OCI-LY7 (cell line): ENCODE measurements at regions not wholly inside any gene's neighbourhood (a gene's known extent, or its start where the extent isn't known, plus 50 kb on each side); places are given as distances from the start of the nearest gene placed in this dataset.

Source experiments
- BruUV-seq: library from RNA; stranded (reverse); fragments of 400-500 nt; replicated peaks from 2 replicates; lab custom pipeline; 2021; lab: Mats Ljungman, UMichigan
- CTCF ChIA-PET: fragments of 300-600 bp; sonication (Branson Sonifier 250); formaldehyde crosslinking; loops from one replicate; lab custom pipeline; 2022; ENCODE audit warnings: antibody characterized with exemption; ENCODE audit not compliant: unreplicated experiment; lab: Charles Lee
- POLR2A ChIA-PET: fragments of 300-600 bp; sonication (Branson Sonifier 250); formaldehyde crosslinking; loops from one replicate; lab custom pipeline; 2022; ENCODE audit warnings: antibody characterized with exemption; lab: Charles Lee
- DNase-seq: peaks from one replicate; pipeline ENCODE4 v3.0.0-alpha.2; 2015; ENCODE audit warnings: low spot score
- H2AFZ ChIP-seq: fragments of 200-600 bp; sonication (generic), shearing (Covaris generic); 2 replicates; pipeline ENCODE4 v1.6.1; 2014; ENCODE audit warnings: mild to moderate bottlenecking, antibody characterized with exemption, low read length, moderate library complexity
- H3K27ac ChIP-seq: fragments of 200-600 bp; sonication (generic); 2 replicates; pipeline ENCODE4 v1.5.1; 2014; ENCODE audit warnings: mixed run types, low read depth, mild to moderate bottlenecking, moderate library complexity, low read length, inconsistent platforms; ENCODE audit not compliant: poor library complexity, severe bottlenecking
- H3K36me3 ChIP-seq: fragments of 200-600 bp; sonication (generic); 2 replicates; pipeline ENCODE4 v1.6.1; 2014; ENCODE audit warnings: mild to moderate bottlenecking, antibody characterized with exemption, low read length, moderate library complexity, mixed read lengths; ENCODE audit not compliant: insufficient read depth
- H3K4me1 ChIP-seq: fragments of 200-600 bp; sonication (generic); 2 replicates; pipeline ENCODE4 v1.5.1; 2014; ENCODE audit warnings: mild to moderate bottlenecking, low read length; ENCODE audit not compliant: insufficient read depth, poor library complexity, severe bottlenecking
- H3K4me2 ChIP-seq: fragments of 200-600 bp; sonication (generic); 2 replicates; pipeline ENCODE4 v1.6.1; 2014; ENCODE audit warnings: mild to moderate bottlenecking, low read length
- H3K4me3 ChIP-seq: fragments of 200-600 bp; sonication (generic); 2 replicates; pipeline ENCODE4 v1.5.1; 2014; ENCODE audit warnings: mild to moderate bottlenecking, low read depth, low read length; ENCODE audit not compliant: poor library complexity, severe bottlenecking
- H3K79me2 ChIP-seq: fragments of 200-600 bp; sonication (generic); 2 replicates; pipeline ENCODE4 v1.6.1; 2016; ENCODE audit warnings: low read depth, mild to moderate bottlenecking, low read length, moderate library complexity, mixed read lengths; ENCODE audit not compliant: insufficient read depth
- H3K9me2 ChIP-seq: fragments of 200-600 bp; sonication (generic); 2 replicates; pipeline ENCODE4 v1.6.1; 2016; ENCODE audit warnings: mild to moderate bottlenecking, low read length, mixed read lengths; ENCODE audit not compliant: insufficient read depth
- H3K9me3 ChIP-seq: fragments of 200-600 bp; sonication (generic); 2 replicates; pipeline ENCODE4 v1.6.1; 2014; ENCODE audit warnings: mild to moderate bottlenecking, mixed run types, low read length, mixed read lengths
- H4K20me1 ChIP-seq: fragments of 200-600 bp; sonication (generic); 2 replicates; pipeline ENCODE4 v1.6.1; 2014; ENCODE audit warnings: mild to moderate bottlenecking, antibody characterized with exemption, low read length, moderate library complexity, mixed read lengths; ENCODE audit not compliant: insufficient read depth
- CTCF ChIP-seq: fragments of 200-600 bp; sonication (generic); conservative IDR thresholded peaks from 2 replicates; pipeline ENCODE4 v1.5.1; 2014; ENCODE audit warnings: mild to moderate bottlenecking, antibody characterized with exemption, low read length, moderate library complexity, mixed read lengths
- EZH2phosphoT487 ChIP-seq: fragments of 200-600 bp; sonication (generic); IDR thresholded peaks from 2 replicates; pipeline ENCODE4 v1.6.1; 2018; ENCODE audit warnings: low read depth, borderline replicate concordance, mild to moderate bottlenecking, mixed run types, antibody characterized with exemption, low read length, moderate library complexity, mixed read lengths
- intact Hi-C: fragments of 100-400 bp; cut with micrococcal nuclease; formaldehyde crosslinking; loops from one replicate; pipeline ENCODE4 v1.10.0; 2022; ENCODE audit not compliant: unreplicated experiment

- Histone ChIP-seq H3K9me3 (no peaks in the 10 kb centered on the region), H3K4me1 (no peaks in the 10 kb centered on the region), H3K9me2 (no peaks in the 10 kb centered on the region), H3K4me2 (no peak overlapping the region), H2AFZ (no peak overlapping the region), H3K36me3 (no peaks in the 10 kb centered on the region), H4K20me1 (no peaks in the 10 kb centered on the region), H3K79me2 (no peaks in the 10 kb centered on the region), H3K27ac (no peak overlapping the region), H3K4me3 (no peak overlapping the region)
- ChIA-PET CTCF (no interaction called here), POLR2A (no interaction called here)
- intact Hi-C loops: no loop called here
- TF ChIP-seq CTCF (no peak), EZH2phosphoT487 (no peak)
- no peak for DNase-seq
- BruUV-seq: no TSS peak
Observed at GRCh38 chr16:62391940-62392339, 355.7 kb upstream of the CDH8 start.

DNA sequence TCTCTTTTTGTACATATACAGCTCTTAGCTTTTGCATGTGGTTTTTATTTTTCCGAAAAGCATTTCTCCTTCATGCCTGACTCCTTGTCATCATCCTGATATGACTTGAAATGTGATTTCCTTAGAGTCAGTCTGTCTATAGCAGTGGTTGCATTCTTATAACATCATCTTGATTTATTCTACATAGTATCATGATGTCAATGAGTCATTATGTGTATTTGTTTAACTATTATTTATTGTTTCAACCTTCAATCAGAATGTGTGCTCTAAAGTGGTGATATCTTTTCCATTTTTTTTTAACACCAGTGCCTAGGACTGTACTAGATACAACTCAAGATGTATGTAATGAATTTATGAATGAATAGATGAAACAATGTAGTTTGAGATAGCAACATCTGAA, 354.9 kb upstream of the CDH8 start:
- Histone ChIP-seq H3K79me2 (no peaks in the 10 kb centered on the region), H3K9me3 (no peaks in the 10 kb centered on the region), H4K20me1 (no peaks in the 10 kb centered on the region), H3K4me3 (no peak overlapping the region), H2AFZ (no peak overlapping the region), H3K27ac (no peak overlapping the region), H3K4me1 (no peaks in the 10 kb centered on the region), H3K9me2 (no peaks in the 10 kb centered on the region), H3K4me2 (no peak overlapping the region), H3K36me3 (no peaks in the 10 kb centered on the region)
- no peak for TF ChIP-seq CTCF
- no peak for TF ChIP-seq EZH2phosphoT487
- BruUV-seq: no TSS peak
- CTCF ChIA-PET: no interaction called here
- no peak for DNase-seq
- intact Hi-C loops: no loop called here
- POLR2A ChIA-PET: interaction anchor here (0.6 kb wide), 1 partner anchor 1461 kb away, joined by 4 read pairs; no protein-coding TSS in a partner anchor

DNA sequence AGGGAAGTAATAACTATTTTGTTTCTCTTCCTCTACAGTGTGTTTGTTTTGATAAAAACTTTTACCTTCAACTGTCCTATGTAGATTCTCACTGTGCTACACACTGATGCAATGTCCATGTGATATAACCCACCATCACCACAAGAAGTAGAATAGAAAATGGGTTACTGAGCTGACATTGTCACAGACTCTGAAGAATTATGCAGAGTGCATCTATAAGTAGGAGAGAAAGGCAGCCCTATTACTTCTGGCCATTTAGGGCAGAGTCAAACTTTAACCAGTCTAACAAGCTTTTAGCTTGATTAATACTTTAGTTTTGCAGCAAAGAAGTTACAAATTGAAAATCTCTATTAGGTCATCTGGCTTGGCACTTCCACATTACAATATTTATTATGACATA, 354.0 kb upstream of the CDH8 start:
- no peaks in the 10 kb centered on the region for H3K79me2 ChIP-seq
- ChIA-PET POLR2A (no interaction called here), CTCF (no interaction called here)
- H3K4me1 ChIP-seq: no peaks in the 10 kb centered on the region
- intact Hi-C loops: no loop called here
- H3K27ac ChIP-seq: no peak overlapping the region
- no peak for DNase-seq
- no peak overlapping the region for H3K4me3 ChIP-seq
- TF ChIP-seq CTCF (no peak), EZH2phosphoT487 (no peak)
- H2AFZ ChIP-seq: no peak overlapping the region
- no peaks in the 10 kb centered on the region for H3K36me3 ChIP-seq
- H3K9me3 ChIP-seq: no peaks in the 10 kb centered on the region
- H3K4me2 ChIP-seq: no peak overlapping the region
- BruUV-seq: no TSS peak
- H4K20me1 ChIP-seq: no peaks in the 10 kb centered on the region
- H3K9me2 ChIP-seq: no peaks in the 10 kb centered on the region
